HG02763 (cell line): ENCODE measurements at regions not wholly inside any gene's neighbourhood (a gene's known extent, or its start where the extent isn't known, plus 50 kb on each side); places are given as distances from the start of the nearest gene placed in this dataset.

ENCODE experiments used
- ATAC-seq: cut with Tn5 transposase; IDR thresholded peaks from one replicate; pipeline ENCODE4 v1.9.1; 2021; ENCODE audit warnings: mild to moderate bottlenecking, moderate library complexity; ENCODE audit not compliant: unreplicated experiment

DNA sequence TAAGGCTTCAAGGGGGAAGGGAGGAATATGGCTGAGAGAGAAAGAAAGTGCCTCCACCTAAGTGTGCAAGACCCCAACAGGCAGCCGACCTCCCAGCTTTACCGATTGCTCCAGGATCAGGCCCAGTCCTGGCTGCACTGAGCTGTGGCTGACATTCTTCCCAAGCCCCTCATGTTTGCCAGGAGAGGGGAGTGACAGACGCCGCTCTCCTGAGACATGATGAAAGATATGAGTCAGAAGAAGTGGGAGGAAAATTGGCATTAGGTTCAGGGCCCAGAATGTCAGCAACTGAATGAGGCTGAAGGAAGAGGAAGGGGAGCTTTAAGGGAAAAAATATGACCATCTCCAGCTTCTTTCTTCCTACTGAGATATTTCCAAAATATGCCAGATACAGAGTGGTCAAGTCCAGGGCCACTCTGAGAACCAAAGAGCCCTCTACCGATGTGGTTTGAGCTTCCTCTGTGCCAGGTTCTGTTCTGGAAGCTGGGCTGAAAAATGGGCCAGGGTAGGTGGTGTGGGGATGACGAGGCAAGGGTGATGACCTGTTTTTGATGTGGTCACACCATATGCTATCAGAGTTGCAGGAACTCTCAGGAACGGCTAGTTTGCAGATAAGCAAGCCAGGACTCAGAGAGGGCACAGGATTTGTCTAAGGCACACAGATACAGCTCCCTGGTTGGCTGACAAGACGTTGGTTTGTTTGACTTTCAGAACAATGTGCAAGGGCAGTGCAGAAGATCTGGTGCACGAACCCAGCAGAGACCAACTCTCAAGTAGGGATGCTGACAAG, 176.7 kb downstream of the SOX9 start:
- ATAC-seq, result no peak

DNA sequence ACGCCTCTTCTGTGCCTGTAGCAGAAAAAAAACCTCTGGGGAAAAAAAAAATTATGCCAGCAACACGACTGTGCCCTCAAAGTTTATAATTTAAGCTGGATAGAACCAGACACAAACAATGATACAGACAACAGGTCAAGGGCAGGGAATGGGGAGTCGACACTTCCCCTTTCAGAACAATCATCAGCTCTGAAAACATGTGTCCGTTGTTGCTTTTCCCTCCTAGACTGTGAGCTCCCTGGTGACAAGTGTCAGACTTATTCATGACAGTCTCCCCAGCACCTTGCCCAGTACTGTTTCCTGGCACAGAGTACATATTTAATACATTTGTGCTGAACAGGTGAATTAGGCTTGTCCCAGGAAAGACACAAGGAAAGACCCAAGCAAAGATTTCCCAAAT, 178.3 kb downstream of the SOX9 start:
- ATAC-seq, result no peak

DNA sequence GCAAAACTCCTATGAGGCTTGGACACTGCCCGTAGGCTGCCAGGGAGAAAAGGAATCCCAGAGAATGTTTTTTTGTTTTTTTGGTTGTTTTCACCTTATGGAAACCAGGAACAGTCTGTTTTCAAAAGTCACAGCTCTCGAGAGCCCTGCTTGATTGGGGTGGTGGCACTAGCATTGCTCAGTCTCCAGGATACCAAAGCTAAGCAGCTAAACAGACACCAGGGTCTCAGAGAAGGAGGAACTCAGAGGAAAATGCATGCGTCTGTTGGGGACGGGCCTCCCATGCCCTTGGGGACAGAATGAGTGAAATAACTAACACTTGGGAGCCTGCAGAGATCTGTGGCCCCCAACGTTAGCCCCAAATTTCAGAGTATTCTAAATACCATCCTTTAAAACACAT, 178.8 kb downstream of the SOX9 start:
- ATAC-seq, result no peak

DNA sequence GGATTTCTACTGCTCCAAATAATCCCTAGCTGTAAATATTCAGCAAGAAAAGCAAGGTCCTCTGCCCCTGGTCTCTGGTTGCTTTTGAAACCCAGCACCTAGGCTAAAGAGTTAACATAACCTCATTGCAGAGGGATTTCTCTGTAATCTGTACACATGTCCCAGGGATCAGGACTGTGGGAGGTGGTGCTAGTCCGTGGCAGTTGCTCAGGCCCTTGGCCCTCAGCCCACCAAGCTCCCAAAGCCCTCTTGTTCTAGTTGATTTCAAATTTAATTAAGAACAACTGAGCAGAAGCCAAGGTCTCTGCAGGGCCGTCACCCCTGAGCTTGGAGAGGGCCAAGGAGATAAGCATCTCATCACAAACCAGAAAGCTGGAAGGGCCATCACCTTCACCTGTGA, 181.1 kb downstream of the SOX9 start:
- no peak for ATAC-seq

DNA sequence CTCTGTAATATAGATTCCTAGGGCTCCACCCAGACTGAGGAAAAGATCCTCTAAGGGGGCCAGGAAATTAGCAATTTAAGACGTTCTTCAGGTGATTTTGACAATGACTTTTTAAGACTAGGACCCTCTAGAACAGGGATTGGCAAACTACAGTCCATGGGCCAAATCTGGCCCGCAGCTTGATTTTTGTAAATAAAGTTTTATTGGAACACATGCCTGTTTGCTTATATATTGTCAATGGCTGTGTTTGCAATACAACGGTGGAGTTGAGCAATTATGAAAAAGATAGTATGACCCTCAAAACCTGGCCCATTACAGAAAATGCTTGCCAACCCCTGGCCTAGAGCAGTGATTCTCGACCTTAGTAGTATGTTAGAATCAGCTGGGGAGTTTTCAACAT, 181.9 kb downstream of the SOX9 start:
- ATAC-seq, result no peak

DNA sequence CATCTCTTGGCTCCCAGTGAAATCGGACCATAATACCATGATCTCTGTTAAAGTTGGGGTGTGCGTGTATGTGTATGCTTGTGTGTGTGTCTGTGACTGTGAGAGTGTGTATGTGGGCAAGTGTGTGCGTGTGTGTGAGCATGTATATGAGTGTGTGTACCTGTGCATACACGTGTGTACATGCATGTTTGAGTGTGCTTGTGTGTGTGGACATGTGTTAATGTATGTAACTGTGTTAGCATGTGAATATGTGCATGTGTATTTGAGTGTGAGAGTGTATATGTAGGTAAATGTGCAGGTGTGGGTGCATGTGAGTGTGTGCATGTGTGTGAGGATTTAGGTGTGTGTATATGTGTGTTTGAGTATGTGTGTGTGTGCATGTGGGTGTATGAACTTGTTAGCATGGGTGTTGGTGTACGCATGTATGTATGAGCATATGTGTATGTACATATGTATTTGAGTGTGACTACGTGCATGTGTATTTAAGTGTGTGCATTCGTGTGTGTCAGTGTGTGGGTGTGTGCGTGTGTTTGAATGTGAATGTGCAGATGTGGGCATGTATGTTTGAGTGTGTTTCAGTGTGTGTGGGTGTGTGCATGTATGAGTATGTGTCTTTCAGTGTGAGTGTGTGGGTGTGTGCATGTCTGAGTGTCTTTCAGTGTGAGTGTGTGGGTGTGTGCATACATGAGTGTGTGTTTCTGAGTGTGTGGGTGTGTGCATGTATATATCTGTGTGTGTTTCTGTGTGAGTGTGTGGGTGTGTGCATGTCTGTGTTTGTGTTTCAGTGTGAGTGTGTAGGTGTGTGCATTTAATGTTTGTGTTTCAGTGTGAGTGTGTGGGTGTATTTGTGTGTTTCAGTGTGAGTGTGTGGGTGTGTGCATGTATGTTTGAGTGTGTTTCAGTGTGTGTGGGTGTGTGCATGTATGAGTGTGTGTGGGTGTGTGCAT, 183.2 kb downstream of the SOX9 start:
- ATAC-seq, result no peak

DNA sequence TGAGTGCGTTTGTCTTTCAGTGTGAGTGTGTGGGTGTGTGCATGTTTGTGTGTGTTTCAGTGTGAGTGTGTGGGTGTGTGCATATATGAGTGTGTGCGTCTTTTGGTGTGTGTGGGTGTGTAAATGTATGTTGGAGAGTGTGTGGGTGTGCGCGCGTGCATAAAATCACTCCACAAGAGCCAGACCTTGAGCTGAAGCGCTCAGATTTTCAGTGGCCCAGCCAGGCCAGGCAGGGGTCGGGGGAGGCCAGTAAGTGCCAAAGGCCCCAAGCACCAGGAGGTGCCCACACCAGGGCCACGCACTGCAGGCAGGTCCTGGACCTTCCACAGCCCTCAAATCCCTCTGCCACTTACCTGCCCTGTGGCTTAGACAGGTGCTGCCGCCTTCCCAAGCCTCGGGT, 184.0 kb downstream of the SOX9 start:
- no peak for ATAC-seq

DNA sequence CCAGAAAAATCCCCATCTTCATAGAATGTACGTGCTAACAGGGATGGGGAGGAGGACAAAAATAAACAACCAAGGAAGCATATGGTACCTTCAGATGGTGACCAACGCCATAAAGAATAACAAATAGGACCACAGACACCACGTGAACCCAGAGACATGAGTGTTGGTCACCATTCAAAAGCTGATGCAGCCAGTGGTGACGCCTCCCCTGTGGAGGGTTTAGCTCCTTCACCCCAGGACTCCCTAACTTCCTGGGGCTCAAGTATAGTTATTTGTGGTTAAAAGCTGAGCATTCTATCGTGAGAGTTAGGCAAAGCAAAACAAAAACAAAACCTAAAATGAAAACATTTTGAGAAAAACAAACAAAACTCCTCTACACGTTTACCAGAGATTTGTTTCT, 184.7 kb downstream of the SOX9 start:
- no peak for ATAC-seq

DNA sequence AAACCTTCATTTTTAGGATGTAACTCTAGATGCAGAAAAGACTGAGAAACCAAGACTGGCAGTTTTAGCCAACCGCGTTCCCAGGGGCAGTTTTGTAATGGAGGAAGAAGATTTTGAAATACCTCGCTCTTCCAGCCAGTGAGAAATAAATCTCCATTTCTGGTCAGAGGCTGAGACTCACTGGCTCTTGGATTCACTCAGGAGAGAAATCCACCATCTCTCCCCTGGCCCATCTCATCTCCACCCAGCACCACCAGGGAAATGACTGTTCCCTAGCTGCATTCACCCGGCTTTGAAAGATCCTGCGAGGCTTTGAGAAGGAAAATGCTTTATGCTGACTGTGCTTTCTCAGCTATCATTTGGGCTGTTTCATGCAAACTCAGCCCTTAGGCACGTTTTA, 185.2 kb downstream of the SOX9 start:
- ATAC-seq, result no peak

DNA sequence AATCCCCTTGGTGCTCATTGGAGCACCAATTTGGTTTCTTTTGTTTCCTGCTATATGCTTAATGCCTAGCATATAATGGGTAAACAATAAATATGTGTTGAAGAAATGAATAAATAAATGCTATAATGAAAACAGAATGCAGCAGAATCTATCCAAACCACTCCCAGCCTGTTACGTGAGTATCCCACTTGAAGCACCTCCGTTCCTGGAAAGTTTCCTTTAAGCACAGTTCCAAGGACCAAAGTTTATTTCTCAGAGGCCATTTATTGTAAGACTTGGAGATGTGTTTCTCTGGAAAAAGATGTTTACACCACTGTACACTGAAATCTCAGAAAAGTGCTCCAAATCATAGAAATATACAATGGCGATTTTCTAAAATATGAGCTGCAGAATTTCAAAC, 187.0 kb downstream of the SOX9 start:
- ATAC-seq, result no peak

DNA sequence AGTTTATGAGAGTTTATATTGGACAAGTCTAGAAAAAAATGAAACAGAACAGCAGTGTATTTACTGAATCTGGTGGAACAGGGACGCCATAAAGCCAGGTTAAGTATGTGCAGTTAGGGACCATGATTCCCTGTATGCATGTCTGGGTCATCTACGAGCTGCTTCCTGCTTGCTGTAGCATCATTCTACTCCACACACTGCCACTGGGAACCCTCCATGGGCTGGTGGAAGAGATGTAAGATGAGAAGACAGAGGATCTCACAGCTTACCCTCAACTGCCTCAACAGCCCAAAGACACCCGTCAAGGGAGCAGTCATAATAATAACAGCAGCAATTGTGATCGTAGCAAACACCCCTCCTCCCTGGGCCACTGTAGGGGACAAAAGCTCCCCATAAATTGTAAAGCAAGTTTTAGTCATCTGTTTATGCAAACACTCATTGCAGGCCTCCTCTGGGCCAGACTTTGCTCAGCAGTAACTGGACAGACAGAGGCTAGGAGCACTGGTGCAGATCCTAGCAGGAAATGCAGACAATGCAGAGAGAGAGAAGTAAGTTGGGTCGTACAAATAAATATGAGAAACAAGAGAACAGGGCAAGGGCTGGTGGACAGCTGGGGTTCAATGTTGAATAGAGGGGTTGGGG, 188.0 kb downstream of the SOX9 start:
- no peak for ATAC-seq

DNA sequence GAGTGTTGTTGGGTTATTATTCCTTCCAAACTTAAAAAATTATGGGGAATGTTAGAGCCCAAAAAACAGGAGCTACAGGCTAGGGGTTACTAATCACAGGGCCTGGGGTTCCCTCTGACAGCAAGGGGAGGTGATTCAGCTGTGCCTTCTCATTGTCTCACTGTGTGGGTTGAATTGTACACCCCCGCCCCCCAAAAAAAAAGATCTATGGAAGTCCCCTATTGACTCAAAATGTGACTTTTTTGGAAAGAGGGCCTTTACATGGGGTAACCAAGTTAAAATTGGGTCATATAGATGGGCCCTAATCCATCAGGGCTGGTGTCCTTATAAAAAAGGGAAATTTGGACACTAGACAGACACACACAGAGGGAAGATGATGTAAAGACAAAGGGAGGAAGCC, 190.2 kb downstream of the SOX9 start:
- no peak for ATAC-seq

DNA sequence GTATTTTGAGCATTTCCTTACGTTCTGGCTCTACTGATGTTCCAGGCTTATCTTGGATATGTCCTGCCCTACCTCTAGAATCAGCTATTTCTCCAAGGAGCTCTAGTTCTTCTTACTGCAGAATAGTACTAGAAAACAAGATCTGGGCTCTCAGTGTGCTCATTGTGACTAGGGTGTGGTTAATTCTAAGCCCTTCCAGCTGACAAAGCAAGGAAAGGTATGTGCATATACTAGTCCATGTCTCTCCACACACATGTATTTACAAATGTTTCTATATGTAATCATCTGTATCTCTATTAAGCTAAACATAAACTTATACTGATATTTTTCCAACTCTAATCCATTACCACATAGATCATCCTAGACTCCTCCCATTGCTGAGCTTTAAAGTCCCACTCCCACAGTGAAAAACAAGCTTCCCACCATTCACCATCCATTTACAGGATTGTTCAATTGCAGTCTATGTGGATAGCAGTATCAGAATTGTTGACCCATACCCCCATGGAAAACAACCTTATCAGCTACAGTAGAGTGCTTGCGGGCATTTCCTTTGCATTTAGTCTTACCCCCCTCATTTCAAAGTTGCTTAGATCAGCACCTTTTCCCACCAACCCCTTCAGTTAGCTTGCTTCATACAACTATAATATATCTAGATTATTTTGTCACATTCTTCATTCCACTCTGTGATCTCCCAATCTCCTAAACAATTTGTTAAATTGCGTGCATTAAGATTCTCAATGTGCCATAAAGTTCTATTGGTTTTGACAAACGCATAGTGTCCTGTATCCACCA, 194.5 kb downstream of the SOX9 start:
- ATAC-seq, result no peak

DNA sequence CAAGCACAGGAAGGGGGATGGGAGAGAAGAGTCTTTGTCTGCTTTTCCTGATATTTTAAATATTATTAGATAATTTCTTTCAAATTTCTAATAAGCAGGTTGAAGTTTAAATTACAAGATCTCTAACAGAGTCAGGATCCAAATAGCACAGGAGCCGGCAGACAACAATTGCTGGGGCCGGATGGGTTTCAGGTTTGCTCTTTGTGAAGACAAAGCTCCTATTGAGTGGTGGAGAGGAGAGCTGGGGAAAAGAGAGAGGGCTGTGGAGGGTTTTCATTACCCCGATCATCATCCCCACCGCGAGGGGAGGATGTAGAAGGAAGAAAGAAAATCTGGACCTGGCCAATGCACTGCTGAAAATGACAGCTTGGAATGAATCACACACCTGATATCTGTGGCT, 197.3 kb downstream of the SOX9 start:
- no peak for ATAC-seq

DNA sequence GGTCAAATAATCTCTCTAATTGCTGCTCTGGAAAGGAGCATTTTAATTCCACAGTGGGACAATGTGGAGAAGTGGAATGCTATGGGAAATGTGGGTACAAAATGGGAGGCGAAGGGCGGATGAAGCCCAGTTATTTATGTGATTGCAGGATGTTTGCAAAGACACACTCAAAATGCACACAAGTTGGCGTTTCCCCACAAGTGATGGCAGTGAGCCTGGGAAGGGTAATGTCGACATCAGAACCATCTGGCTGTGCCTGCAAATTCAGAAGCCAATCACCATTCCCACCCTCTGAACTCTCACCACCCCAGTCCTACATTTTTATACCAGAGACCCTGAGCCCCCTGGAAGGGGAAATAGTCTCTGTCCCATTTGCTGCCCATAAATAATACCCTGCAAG, 201.1 kb downstream of the SOX9 start:
- ATAC-seq, result no peak

DNA sequence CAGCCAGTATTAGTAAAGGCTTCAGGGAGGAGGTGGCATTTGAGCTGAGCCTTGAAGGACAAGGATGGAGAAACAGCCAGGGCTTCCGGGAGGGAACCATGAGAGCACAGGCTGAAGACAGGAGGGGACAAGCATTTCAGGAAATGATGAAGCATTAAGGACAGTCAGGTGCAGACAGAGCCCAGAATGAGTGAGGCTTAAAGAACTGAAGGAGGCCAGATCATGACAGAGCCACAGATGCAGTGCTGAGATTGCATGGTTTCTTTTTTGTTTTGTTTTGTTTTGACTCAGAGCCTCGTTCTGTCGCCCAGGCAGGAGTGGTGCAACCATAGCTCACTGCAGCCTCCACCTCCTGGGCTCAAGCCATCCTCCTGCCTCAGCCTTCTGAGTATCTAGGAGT, 211.5 kb downstream of the SOX9 start:
- ATAC-seq, result peak; percentile 54

DNA sequence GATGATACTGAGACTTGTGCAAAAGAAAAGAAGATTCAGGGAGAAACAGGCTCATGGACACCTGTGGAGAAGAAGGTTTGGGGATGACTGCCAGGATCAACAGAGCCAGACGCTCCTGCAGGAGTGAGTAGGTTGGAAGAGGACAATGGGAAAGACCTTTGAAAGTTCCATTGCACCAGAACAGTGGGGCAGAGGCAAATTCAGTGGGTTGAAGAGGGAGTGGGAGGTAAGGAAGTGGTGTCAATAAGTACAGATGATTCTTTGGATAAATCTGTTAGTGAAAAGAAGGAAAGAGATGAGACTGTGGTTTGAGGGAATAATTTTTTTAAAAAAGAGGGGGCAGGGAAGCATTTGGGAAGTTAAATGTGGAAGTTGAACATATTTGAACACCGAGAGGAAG, 212.8 kb downstream of the SOX9 start:
- ATAC-seq, result no peak

DNA sequence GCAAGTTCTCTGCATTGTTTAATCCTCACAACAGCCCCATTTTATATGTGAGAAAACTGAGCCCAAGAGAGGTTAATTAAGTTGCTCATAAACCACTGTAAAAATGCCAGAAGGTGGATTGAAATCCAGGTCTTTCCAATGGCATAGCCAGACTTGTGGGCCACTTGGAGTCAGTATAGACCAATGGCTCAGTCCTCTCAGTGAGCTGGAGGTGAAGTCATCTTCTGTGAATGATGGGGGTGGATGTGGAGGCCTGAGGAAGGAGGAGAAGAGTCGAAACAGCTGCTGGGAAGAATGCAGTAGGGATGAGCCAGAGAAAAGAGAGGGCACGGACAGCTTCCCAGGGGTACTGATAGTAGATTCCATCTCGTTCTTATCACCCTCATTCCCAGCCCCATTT, 213.4 kb downstream of the SOX9 start:
- no peak for ATAC-seq

DNA sequence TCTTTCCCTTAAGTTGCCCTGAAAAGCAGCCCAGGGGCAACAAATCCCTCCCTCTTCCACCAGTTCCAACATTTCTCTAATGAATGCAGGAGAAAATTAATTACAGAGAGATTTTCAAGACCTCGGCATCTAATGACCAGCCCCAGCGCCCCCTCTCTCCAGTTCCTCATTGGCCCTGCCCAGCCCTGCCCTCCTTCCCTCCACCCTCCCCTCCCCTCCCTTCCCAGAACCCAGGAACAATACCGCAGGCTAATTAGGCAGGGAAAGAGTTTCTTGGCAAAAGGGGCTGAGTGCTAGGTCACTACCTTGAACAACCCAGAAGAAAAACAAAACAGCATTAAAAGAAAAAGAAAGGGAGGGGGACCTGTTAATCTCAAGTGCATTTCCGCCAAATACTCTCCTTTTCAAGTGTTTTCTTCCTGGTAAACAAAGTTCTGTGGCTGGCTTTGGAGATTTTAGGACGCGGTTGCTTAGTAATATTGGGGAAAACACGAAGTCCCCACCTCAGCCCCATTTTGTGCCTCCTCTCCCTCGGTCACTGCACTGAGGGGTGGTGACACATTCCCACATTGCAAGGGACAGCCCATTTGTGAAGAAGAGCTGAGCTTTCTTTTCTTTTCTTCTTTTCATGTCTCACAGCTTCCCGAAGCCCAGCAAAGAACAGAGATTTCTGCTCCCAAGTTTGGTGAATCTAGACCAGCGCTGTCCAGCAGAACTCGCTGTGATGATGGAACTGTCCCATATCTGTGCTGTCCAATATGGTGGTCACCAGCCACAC, 215.4 kb downstream of the SOX9 start:
- no peak for ATAC-seq

DNA sequence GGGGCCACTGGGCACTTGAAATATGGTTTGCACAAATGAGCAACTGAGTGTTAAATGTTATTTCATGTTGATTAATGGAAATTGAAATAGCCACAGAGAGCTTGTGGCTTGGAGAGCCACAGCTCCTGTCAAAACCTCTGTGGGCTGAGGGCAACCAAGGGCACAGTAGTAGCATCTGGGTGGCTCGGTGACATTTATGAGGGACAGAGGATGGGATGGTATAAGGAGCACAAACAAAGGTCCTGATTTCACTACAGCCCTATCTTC, 215.9 kb downstream of the SOX9 start:
- ATAC-seq, result no peak
